Stimulated activated CD4-positive, alpha-beta T cell treated with anti-CD3 and anti-CD28 coated beads, Interleukin-12 subunit alpha, Interleukin-12 subunit beta, amount 100 ng/mL, for 48 hours (primary cell): ENCODE measurements at regions not wholly inside any gene's neighbourhood (a gene's known extent, or its start where the extent isn't known, plus 50 kb on each side); places are given as distances from the start of the nearest gene placed in this dataset.

Experiments
- DNase-seq, 3 donors: peaks; one replicate each; pipeline ENCODE4 v3.0.0-alpha.2; 2020; ENCODE audit warnings: low read depth in 2 of 3, low spot score in 1 of 3

GRCh38 chr4:22030307-22030706 is 81.7 kb upstream of the KCNIP4 start:
- DNase-seq = no peak

GRCh38 chr4:22029803-22030202 is 81.2 kb upstream of the KCNIP4 start:
- no peak for DNase-seq

- no peak for DNase-seq
Measured at GRCh38 chr4:22021106-22021505, 72.5 kb upstream of the KCNIP4 start.

- no peak for DNase-seq
Measured at GRCh38 chr4:22020129-22020528, 71.6 kb upstream of the KCNIP4 start.

- DNase-seq = no peak
Measured at GRCh38 chr4:22019676-22020075, 71.1 kb upstream of the KCNIP4 start.

GRCh38 chr4:22014222-22014741 is 65.7 kb upstream of the KCNIP4 start:
- no peak for DNase-seq

- DNase-seq = no peak
Measured at GRCh38 chr4:22003878-22004277, 55.3 kb upstream of the KCNIP4 start.
